ENCODE measurements at regions not wholly inside any gene's neighbourhood (a gene's known extent, or its start where the extent isn't known, plus 50 kb on each side); places are given as distances from the start of the nearest gene placed in this dataset.

GRCh38 chr5:74055486-74056106 lies 429.6 kb downstream of the ARHGEF28 start:
- no peak overlapping the region for H4K5ac ChIP-seq (ENCODE audit: insufficient read length, low read depth, low read length)
- H2AFZ ChIP-seq (ENCODE audit: low read length), result peak overlapping the region; percentile 2; the same call in 1 of the 2 replicates
- H3K23me2 ChIP-seq (ENCODE audit: low read depth, low read length), result no peaks in the 10 kb centered on the region
- no peak overlapping the region for H3K4me3 ChIP-seq (ENCODE audit: extremely low read depth in 1 of 4, insufficient read depth in 2 of 4, low read depth in 3 of 4, low read length in 4 of 4)
- no peak overlapping the region for H3K23ac ChIP-seq (ENCODE audit: insufficient read length)
- 76% methylated on average over 6 of the region's 7 CpGs; no CpG with 5 or more reads in 1 of the 2 experiments for WGBS, 2 experiments (ENCODE audit: extremely low coverage in 1 of 2, insufficient coverage in 1 of 2, insufficient read length in 1 of 2, insufficient replicate concordance in 2 of 2, low coverage in 1 of 2, low lambda C conversion rate in 2 of 2, missing lambda C conversion rate in 1 of 2)
- no peak overlapping the region for H2BK12ac ChIP-seq (ENCODE audit: low read depth, low read length)
- H3K56ac ChIP-seq (replicated peaks; ENCODE audit: insufficient read length, low read depth, low read length), result no peak overlapping the region
- no peak overlapping the region for H3K27ac ChIP-seq (ENCODE audit: low read depth, low read length)
- H3K4me2 ChIP-seq (ENCODE audit: insufficient read depth in 1 of 2, low read depth in 2 of 2, low read length in 2 of 2), result no peak overlapping the region
- H2AK5ac ChIP-seq (ENCODE audit: low read depth, low read length), result no peak overlapping the region
- no peak overlapping the region for H3K18ac ChIP-seq (ENCODE audit: extremely low read depth, low read length)
- H3K79me1 ChIP-seq (ENCODE audit: low read depth, low read length), result no peaks in the 10 kb centered on the region
- no peaks in the 10 kb centered on the region for H3K36me3 ChIP-seq (ENCODE audit: control insufficient read depth in 2 of 4, insufficient read depth in 4 of 4, low read length in 3 of 4)
- H3K14ac ChIP-seq (ENCODE audit: insufficient read length), result no peak overlapping the region
- no peak overlapping the region for H2BK5ac ChIP-seq (ENCODE audit: low read depth, low read length)
- no peak overlapping the region for H4K91ac ChIP-seq (replicated peaks; ENCODE audit: insufficient read length, low read length)
- POLR2A ChIA-PET (ENCODE audit: partially characterized antibody), result no interaction called here
- H2BK15ac ChIP-seq (ENCODE audit: low read length), result no peak overlapping the region
- H3K4me1 ChIP-seq (replicated peaks in 1 of 4; ENCODE audit: control insufficient read depth in 3 of 4, insufficient read depth in 4 of 4, low read length in 3 of 4), result peaks cover 0 to 7% (median 0%) of the 10 kb centered on the region in 4 experiments; a peak in 1 of 7 replicates
- CTCF ChIA-PET (ENCODE audit: partially characterized antibody), result interaction anchor here (0.6 to 1.9 kb wide), 16 partner anchors 8 to 593 kb away, joined by 3 to 7 read pairs (median 4); no protein-coding TSS in a partner anchor
- no peak for TF ChIP-seq CEBPB (IDR thresholded peaks at IDR 0.05; ENCODE audit: low read depth, low read length)
- H3K9me3 ChIP-seq (ENCODE audit: insufficient read depth in 2 of 2, low read depth in 1 of 2, low read length in 1 of 2), result no peaks in the 10 kb centered on the region
- no peaks in the 10 kb centered on the region for H3K79me2 ChIP-seq (ENCODE audit: control insufficient read depth in 1 of 2, insufficient read depth in 2 of 2, low read length in 2 of 2)
- FAIRE-seq, result no peak
- no peak overlapping the region for H4K8ac ChIP-seq (ENCODE audit: extremely low read depth, insufficient read depth, low read length)
- H2BK120ac ChIP-seq (replicated peaks; ENCODE audit: low read depth, low read length), result no peak overlapping the region
- no peaks in the 10 kb centered on the region for H4K20me1 ChIP-seq (replicated peaks in 1 of 2; ENCODE audit: control insufficient read depth in 1 of 2, insufficient read depth in 2 of 2, low read length in 2 of 2)
- DNase-seq (ENCODE audit: low read depth in 1 of 2, low spot score in 2 of 2), result no peak
- H3K27me3 ChIP-seq (replicated peaks in 1 of 4; ENCODE audit: control insufficient read depth in 3 of 4, extremely low read depth in 1 of 4, insufficient read depth in 3 of 4, low read length in 3 of 4), result no peaks in the 10 kb centered on the region; a peak in 1 of 7 replicates
- H2BK20ac ChIP-seq (ENCODE audit: low read length), result no peak overlapping the region
- no peak overlapping the region for H3K9ac ChIP-seq (replicated peaks in 1 of 4; ENCODE audit: extremely low read depth in 1 of 4, low read depth in 3 of 4, low read length in 3 of 4)
- no peak overlapping the region for H3K4ac ChIP-seq (replicated peaks; ENCODE audit: insufficient read length, low read depth, low read length)
